ENCODE measurements at regions not wholly inside any gene's neighbourhood (a gene's known extent, or its start where the extent isn't known, plus 50 kb on each side); places are given as distances from the start of the nearest gene placed in this dataset.
A peak's percentile ranks its signal among the peaks of the same experiment; 100 is the strongest.

GRCh38 chr11:106217456-106217855 lies 140.0 kb downstream of the AASDHPPT start:
- DNase-seq: no peak

- DNase-seq: no peak
Observed at GRCh38 chr11:106218106-106218505, 140.6 kb downstream of the AASDHPPT start.

GRCh38 chr11:106222626-106223025 lies 145.2 kb downstream of the AASDHPPT start:
- no peak for DNase-seq

GRCh38 chr11:106224172-106224571 lies 146.7 kb downstream of the AASDHPPT start:
- no peak for DNase-seq

DNA sequence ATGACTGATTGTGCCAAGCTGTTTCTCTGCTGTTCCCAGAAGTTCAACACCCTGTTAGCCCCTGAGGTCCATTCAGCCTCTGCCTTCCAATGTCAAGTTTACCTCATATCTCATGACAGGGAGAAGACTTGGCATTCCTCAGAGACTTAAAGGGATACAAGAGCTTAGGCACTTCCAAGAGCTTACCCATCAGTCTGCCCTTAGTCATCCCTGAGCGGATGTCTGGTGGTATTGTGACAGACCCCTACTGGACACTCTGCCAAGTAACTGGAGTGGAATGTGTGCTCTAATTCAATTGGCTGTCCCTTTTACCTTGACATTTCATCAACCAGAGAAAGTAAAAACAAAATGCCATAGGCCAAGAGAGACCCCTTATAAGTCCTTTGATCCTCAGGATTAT lies 151.5 kb downstream of the AASDHPPT start:
- DNase-seq: no peak

- no peak for DNase-seq
Observed at GRCh38 chr11:106231591-106231990, 154.1 kb downstream of the AASDHPPT start.

GRCh38 chr11:106233191-106233590 lies 155.7 kb downstream of the AASDHPPT start:
- DNase-seq: no peak

DNA sequence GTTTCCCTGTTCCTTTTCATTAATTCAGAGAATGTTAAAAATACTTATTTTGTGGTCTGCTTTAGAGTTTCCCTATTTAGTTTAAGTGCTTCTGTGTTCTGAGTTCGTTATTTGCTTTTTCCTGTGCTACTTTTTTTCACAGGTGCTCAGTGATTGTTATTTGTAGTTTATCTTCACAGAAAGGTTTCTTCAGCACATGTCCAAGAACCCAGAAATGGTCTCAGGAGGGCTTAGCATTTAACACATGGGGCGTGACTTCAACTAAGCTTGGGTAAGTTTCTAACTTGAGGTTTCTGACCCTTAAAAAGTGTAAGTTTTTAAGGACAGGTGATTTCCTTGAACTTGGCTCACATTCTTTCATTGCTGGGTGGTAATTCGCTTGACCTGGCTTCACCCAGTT lies 157.3 kb downstream of the AASDHPPT start:
- no peak for DNase-seq

DNA sequence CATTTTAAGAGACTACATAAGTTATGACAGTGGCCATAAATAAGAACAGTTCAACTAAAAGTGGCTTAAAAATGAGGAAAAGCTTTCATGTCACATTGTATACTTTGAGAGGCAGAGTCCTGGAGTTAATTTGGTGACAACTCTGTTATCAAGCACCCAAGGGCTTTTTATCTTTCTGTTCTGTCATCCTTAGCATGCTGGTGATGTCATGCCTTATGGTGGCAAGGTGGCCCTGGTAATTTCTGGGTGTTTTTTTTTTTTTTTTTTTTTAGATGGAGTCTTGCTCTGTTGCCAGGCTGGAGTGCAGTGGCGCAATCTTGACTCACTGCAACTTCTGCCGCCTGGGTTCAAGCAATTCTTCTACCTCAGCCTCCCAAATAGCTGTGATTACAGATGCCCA lies 158.8 kb downstream of the AASDHPPT start:
- DNase-seq: no peak

DNA sequence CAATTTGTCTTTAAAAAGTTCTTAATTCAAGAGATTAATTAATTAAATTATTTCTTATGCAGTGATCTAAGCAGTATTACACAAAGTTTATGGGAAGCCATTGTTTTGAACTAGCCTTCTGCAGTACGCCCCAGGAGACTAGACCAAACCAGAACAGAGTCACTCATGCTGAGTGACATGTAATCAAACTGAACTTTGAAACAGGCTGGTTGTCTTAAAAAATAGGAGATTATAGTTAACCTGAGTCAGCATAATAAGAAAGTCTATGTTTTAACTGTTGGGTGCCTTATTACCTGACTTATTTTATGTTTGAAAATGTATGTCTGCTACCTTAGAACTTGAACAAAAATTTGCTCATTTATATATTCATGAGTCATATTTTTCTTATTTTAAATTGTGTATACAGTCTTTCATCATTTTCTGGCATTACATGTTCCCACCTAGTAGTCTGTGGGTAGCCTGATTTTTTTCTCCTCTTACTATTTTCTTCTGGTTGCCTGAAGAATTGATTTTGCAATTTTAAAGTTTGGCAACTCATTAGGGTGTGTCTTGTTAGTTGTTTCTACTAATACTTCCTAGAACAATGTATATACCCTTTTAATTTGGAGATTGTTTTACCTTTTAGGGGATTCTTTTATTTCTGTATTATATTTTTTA lies 161.4 kb downstream of the AASDHPPT start:
- no peak for DNase-seq

DNA sequence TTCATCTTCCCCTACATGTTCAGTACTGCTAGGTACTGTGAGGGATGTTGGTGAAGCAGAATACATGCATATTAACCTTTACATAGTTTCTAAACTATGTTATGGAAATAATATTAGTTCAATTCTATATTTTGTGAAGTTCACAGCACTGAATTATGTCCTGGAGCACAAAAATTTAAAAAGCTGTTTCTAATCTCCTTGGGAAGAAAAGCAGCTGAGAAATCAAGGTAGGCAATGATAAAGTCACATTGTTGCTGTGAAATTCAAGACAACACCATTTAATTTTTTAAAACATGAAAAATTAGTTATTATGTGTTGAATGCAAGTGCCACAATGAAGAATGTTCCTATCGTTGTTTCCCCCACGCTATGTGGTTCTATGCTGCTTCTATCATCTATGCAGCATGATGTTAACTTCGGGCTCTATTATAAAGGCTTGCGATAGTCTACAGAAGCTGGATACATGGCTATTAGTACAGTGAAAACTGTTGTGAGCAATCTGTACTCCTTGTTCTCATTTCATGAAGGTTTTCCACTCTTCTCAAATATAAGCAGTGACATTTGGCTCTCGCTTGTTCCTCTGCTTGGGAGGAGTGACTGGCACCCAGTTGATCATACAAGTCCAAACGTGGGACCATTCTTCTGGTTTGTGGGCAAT lies 164.3 kb downstream of the AASDHPPT start:
- no peak for DNase-seq

- DNase-seq: peak; percentile 3
Observed at GRCh38 chr11:106242718-106243415, 165.4 kb downstream of the AASDHPPT start.

- DNase-seq: no peak
Observed at GRCh38 chr11:106246495-106246894, 169.0 kb downstream of the AASDHPPT start.

DNA sequence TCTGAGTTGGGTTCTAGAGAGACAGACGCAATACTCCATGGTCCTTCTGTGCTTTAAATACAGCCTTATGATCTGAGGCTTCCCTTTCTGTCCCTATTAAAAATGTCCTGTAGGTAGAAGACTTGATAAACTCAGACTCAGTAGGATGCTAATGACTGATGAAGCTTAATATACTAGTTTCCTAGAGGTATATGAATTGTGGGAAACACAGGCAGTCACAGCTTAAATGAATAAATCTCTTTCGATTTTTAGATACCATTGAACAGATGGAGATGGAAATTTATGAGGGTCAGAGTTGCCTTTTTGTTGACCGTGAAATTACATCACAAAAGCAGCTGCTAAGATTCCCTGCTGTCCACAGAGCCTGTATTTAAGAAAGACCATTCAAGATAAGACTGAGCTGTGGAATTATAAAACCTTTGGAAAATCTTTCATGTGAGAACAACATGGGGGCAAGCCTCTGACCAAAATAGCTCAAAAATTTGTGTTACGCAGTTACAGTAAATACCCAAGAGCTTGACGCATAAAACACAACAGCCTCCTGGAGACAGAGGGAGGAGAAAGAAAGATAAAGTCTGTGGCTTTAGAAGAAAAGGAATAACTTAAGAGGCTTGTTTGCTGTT lies 172.3 kb downstream of the AASDHPPT start:
- DNase-seq: peak; percentile 24

GRCh38 chr11:106262852-106263251 lies 185.4 kb downstream of the AASDHPPT start:
- no peak for DNase-seq

DNA sequence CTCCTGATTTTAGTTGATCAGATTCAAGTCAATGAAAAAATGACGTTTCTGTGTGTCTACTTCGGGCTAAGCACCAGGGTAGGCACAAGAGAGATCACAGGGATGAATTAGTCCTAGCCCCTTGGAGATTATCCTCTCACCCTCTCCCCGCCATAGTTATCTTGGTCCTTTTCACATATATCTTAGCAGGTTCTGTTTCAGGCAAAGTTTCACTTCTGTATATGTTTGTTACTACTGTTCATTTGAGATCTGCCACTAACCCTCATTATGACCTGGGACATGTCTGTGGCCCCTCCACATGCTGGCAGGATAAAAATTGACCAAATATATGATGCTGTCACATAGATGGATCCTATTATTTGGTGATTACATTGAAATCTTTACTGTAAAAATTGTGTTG lies 186.1 kb downstream of the AASDHPPT start:
- DNase-seq: no peak

- no peak for DNase-seq
Observed at GRCh38 chr11:106271086-106271485, 193.6 kb downstream of the AASDHPPT start.

GRCh38 chr11:106271686-106272085 lies 194.2 kb downstream of the AASDHPPT start:
- DNase-seq: no peak

DNA sequence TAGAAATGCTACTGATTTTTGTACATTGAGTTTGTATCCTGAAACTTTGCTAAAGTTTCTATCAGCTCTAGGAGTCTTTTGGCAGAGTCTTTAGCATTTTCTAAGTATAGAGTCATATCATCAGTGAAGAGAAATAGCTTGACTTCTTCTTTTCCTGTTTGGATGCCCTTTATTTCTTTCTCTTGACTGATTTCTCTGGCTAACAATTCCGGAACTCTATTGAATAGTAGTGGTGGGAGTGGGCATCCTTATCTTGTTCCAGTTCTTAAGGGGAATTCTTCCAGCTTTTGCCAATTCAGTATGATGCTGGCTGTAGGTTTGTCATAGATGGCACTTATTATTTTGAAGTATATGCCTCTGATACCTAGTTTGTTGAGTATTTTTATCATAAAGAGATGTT lies 197.7 kb downstream of the AASDHPPT start:
- DNase-seq: no peak

GRCh38 chr11:106276126-106276525 lies 198.7 kb downstream of the AASDHPPT start:
- no peak for DNase-seq

GRCh38 chr11:106276859-106277436 lies 199.5 kb downstream of the AASDHPPT start:
- no peak for DNase-seq

DNA sequence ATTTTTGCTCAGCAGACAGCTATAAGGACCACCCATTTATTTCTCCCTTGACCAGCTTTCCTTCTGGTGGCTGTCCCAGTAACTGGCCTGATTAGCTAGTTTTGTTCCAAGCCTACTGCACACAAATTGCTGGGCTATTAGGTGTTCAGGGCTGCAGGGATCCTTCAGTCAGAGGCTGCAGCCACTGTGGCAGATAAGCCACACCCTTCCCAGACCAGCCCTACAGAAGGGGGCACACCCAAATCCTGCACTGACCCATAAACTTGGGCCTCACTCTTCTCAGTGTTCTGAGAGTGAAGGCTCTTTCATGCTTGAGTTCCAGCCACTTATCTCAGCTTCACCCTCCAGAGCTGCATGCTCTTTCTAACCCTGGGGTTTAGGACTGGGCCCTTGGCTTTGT lies 200.0 kb downstream of the AASDHPPT start:
- DNase-seq: no peak

GRCh38 chr11:106278391-106278790 lies 200.9 kb downstream of the AASDHPPT start:
- DNase-seq: no peak
